OCI-LY1 (cell line): ENCODE measurements at regions not wholly inside any gene's neighbourhood (a gene's known extent, or its start where the extent isn't known, plus 50 kb on each side); places are given as distances from the start of the nearest gene placed in this dataset.

Source experiments
- H2AFZ ChIP-seq: fragments of 200-600 bp; sonication (generic), shearing (Covaris generic); 2 replicates; pipeline ENCODE4 v1.6.0; 2014; ENCODE audit warnings: antibody characterized with exemption, mild to moderate bottlenecking, low read length
- H3F3A ChIP-seq: fragments of 200-600 bp; sonication (generic), shearing (Covaris generic); 2 replicates; pipeline ENCODE4 v1.6.0; 2014; ENCODE audit warnings: mild to moderate bottlenecking, antibody characterized with exemption, low read length, moderate library complexity; ENCODE audit not compliant: insufficient read depth
- H3K27ac ChIP-seq: fragments of 200-600 bp; sonication (generic); 2 replicates; pipeline ENCODE4 v1.5.1; 2014; ENCODE audit warnings: low read length, mixed run types, mild to moderate bottlenecking, low read depth; ENCODE audit not compliant: poor library complexity, severe bottlenecking
- H3K27me3 ChIP-seq: fragments of 200-600 bp; sonication (generic); 2 replicates; pipeline ENCODE4 v1.6.0; 2014; ENCODE audit warnings: antibody characterized with exemption, mild to moderate bottlenecking, low read length, moderate library complexity; ENCODE audit not compliant: insufficient read depth
- H3K36me3 ChIP-seq: fragments of 200-600 bp; sonication (generic); 2 replicates; pipeline ENCODE4 v1.6.1; 2014; ENCODE audit warnings: mild to moderate bottlenecking, antibody characterized with exemption, low read length, moderate library complexity, mixed read lengths; ENCODE audit not compliant: insufficient read depth
- H3K4me1 ChIP-seq: fragments of 200-600 bp; sonication (generic); 2 replicates; pipeline ENCODE4 v1.5.1; 2014; ENCODE audit warnings: mild to moderate bottlenecking, low read length, moderate library complexity; ENCODE audit not compliant: insufficient read depth, severe bottlenecking
- H3K4me2 ChIP-seq: fragments of 200-600 bp; sonication (generic), shearing (Covaris generic); 2 replicates; pipeline ENCODE4 v1.6.1; 2014; ENCODE audit warnings: low read length
- H3K4me3 ChIP-seq: fragments of 200-600 bp; sonication (generic); 2 replicates; pipeline ENCODE4 v1.5.1; 2014; ENCODE audit warnings: low read length, low read depth, mild to moderate bottlenecking, mixed read lengths; ENCODE audit not compliant: poor library complexity, severe bottlenecking
- H3K79me2 ChIP-seq: fragments of 200-600 bp; shearing (Covaris generic); 2 replicates; pipeline ENCODE4 v1.6.1; 2016; ENCODE audit warnings: mixed run types, low read length, mixed read lengths; ENCODE audit not compliant: insufficient read depth
- H3K9ac ChIP-seq: fragments of 200-600 bp; sonication (generic), shearing (Covaris generic); 2 replicates; pipeline ENCODE4 v1.6.1; 2014; ENCODE audit warnings: mild to moderate bottlenecking, low read length, mixed read lengths
- H3K9me2 ChIP-seq: fragments of 200-600 bp; sonication (generic), shearing (Covaris generic); 2 replicates; pipeline ENCODE4 v1.6.1; 2014; ENCODE audit warnings: low read depth, mild to moderate bottlenecking, low read length, mixed read lengths
- H3K9me3 ChIP-seq: fragments of 200-600 bp; shearing (Covaris generic); 2 replicates; pipeline ENCODE4 v1.6.1; 2014; ENCODE audit warnings: low read length, mixed read lengths
- H4K20me1 ChIP-seq: fragments of 200-600 bp; sonication (generic), shearing (Covaris generic); 2 replicates; pipeline ENCODE4 v1.6.0; 2016; ENCODE audit warnings: mild to moderate bottlenecking, low read length; ENCODE audit not compliant: insufficient read depth
- EZH2 ChIP-seq: fragments of 200-600 bp; sonication (generic), shearing (Covaris generic); IDR thresholded peaks from 2 replicates; pipeline ENCODE4 v1.8.0; 2017; ENCODE audit warnings: borderline replicate concordance, mixed run types, mild to moderate bottlenecking, antibody characterized with exemption, low read length, moderate library complexity, mixed read lengths
- TF ChIP-seq, protein P1 (sequence below): fragments of 200-600 bp; sonication (generic), shearing (Covaris generic); IDR thresholded peaks from 2 replicates; pipeline ENCODE4 v1.5.1; 2017; ENCODE audit warnings: mild to moderate bottlenecking, antibody characterized with exemption, low read length, moderate library complexity, mixed read lengths

DNA sequence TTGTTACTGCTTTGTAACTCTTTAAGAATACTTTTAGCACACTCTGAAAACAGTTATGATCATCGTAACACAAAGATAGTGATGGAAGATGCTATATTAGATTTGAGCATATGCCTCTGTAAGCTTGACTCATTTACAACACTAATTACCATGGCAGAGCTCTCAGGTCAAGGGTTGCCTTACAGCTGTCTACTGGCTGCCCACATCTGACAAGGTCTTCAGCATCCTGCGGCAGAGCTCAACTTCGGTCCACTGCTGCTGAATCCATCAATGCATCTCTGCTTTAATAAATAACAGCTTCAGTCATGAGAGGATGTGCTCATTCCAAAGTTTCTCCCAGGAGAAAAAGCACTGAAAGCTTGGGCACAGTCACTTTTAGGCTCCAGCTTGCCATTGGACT, 449.4 kb downstream of the RASEF start:
- Histone ChIP-seq H3K27ac (no peak overlapping the region), H3K36me3 (no peaks in the 10 kb centered on the region), H3K4me3 (no peak overlapping the region), H3K9me3 (no peaks in the 10 kb centered on the region), H2AFZ (no peak overlapping the region), H3K79me2 (no peaks in the 10 kb centered on the region), H3K9me2 (no peaks in the 10 kb centered on the region), H3F3A (no peaks in the 10 kb centered on the region), H3K27me3 (no peaks in the 10 kb centered on the region), H3K9ac (no peak overlapping the region), H3K4me1 (no peaks in the 10 kb centered on the region), H3K4me2 (no peak overlapping the region), H4K20me1 (no peaks in the 10 kb centered on the region)
- TF ChIP-seq, protein P1, sequence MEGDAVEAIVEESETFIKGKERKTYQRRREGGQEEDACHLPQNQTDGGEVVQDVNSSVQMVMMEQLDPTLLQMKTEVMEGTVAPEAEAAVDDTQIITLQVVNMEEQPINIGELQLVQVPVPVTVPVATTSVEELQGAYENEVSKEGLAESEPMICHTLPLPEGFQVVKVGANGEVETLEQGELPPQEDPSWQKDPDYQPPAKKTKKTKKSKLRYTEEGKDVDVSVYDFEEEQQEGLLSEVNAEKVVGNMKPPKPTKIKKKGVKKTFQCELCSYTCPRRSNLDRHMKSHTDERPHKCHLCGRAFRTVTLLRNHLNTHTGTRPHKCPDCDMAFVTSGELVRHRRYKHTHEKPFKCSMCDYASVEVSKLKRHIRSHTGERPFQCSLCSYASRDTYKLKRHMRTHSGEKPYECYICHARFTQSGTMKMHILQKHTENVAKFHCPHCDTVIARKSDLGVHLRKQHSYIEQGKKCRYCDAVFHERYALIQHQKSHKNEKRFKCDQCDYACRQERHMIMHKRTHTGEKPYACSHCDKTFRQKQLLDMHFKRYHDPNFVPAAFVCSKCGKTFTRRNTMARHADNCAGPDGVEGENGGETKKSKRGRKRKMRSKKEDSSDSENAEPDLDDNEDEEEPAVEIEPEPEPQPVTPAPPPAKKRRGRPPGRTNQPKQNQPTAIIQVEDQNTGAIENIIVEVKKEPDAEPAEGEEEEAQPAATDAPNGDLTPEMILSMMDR, result no peak
- TF ChIP-seq EZH2, result no peak

DNA sequence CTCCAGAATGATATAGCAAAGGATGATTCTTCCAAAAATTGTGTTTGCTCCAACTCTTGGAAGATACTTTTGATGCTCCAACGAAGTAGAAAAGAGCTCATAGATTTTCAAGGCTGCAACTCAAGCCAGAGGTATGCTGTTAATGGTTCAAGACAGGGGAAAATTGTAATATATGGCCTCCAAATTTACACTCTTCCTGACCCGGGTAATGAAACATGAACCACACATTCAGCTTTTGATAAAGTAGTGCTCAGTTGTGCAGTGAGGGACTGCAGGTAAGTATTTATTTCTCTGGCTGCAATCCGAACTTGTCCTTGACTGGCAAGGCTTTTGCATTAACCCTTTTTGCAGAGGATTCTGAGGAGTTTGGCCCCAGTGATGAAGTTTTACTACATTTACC, 446.4 kb downstream of the RASEF start:
- Histone ChIP-seq H3K4me2 (no peak overlapping the region), H3K9ac (no peak overlapping the region), H3K36me3 (no peaks in the 10 kb centered on the region), H3K4me1 (no peaks in the 10 kb centered on the region), H3K27me3 (no peaks in the 10 kb centered on the region), H3F3A (no peaks in the 10 kb centered on the region), H3K9me3 (no peaks in the 10 kb centered on the region), H3K9me2 (no peaks in the 10 kb centered on the region), H3K4me3 (no peak overlapping the region), H3K27ac (no peak overlapping the region), H4K20me1 (no peaks in the 10 kb centered on the region), H2AFZ (no peak overlapping the region), H3K79me2 (no peaks in the 10 kb centered on the region)
- TF ChIP-seq EZH2, result no peak
- TF ChIP-seq, protein P1, result no peak

DNA sequence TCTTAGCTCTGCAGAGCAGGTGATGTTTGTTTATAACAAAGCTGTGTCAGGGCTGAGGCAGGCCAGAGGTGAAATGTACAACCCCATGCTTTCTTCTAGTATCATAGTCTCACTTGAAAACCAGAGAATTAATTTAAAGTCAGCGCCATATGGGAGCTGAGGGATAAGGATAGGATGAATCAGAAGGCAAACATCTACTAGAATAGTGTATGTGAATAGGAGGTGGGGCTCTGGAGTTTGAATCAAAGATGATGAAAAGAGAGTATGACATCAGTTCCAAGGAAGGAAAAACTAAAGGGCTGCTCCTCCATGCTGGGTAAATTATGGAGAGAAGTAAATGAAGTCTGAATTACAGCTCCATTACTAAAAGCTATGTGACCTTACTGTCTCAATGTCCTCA, 441.5 kb downstream of the RASEF start:
- Histone ChIP-seq H3K27me3 (no peaks in the 10 kb centered on the region), H3K36me3 (no peaks in the 10 kb centered on the region), H3K4me2 (no peak overlapping the region), H3K9me2 (no peaks in the 10 kb centered on the region; the same call in 1 of the 2 replicates), H3K4me1 (no peaks in the 10 kb centered on the region), H3K9ac (no peak overlapping the region), H3F3A (no peaks in the 10 kb centered on the region), H3K4me3 (no peak overlapping the region), H3K79me2 (no peaks in the 10 kb centered on the region), H3K27ac (no peak overlapping the region), H4K20me1 (no peaks in the 10 kb centered on the region), H3K9me3 (no peaks in the 10 kb centered on the region), H2AFZ (no peak overlapping the region)
- TF ChIP-seq, protein P1, result no peak
- no peak for TF ChIP-seq EZH2
